WTC11 (cell line): ENCODE measurements at regions not wholly inside any gene's neighbourhood (a gene's known extent, or its start where the extent isn't known, plus 50 kb on each side); places are given as distances from the start of the nearest gene placed in this dataset.

Source experiments
- ATAC-seq: fragments of 200-7000 bp; cut with Tn5 transposase; 2 replicates; pipeline ENCODE4 v1.10.0; 2021; ENCODE audit warnings: mild to moderate bottlenecking, moderate library complexity
- CTCF ChIA-PET: fragments of 300-600 bp; sonication (Branson Sonifier 250); formaldehyde crosslinking; loops from one replicate; lab custom pipeline; 2021; ENCODE audit warnings: antibody characterized with exemption; lab: Charles Lee
- POLR2A ChIA-PET: fragments of 350-600 bp; sonication (Branson Sonifier 250); formaldehyde crosslinking; loops from one replicate; lab custom pipeline; 2021; ENCODE audit warnings: antibody characterized with exemption; lab: Charles Lee
- DNase-seq: peaks from one replicate; pipeline ENCODE4 v3.0.0; 2021; ENCODE audit warnings: low spot score
- H3K27ac Mint-ChIP-seq: 2 replicates; pipeline ENCODE4 v1.8.0; 2021; ENCODE audit warnings: mixed read lengths
- H3K27me3 Mint-ChIP-seq: 2 replicates; pipeline ENCODE4 v1.8.0; 2021; ENCODE audit warnings: low read depth, mild to moderate bottlenecking, moderate library complexity, mixed read lengths
- H3K36me3 Mint-ChIP-seq: 2 replicates; pipeline ENCODE4 v1.8.0; 2021; ENCODE audit warnings: mixed read lengths
- H3K4me1 Mint-ChIP-seq: 2 replicates; pipeline ENCODE4 v1.8.0; 2022; ENCODE audit warnings: mixed read lengths
- H3K4me3 Mint-ChIP-seq: 2 replicates; pipeline ENCODE4 v1.8.0; 2021; ENCODE audit warnings: mild to moderate bottlenecking, moderate library complexity, mixed read lengths
- H3K9me3 Mint-ChIP-seq: 2 replicates; pipeline ENCODE4 v1.8.0; 2021; ENCODE audit warnings: mixed read lengths
- CREM ChIP-seq: sonication (generic); formaldehyde crosslinking; IDR thresholded peaks from 2 replicates; pipeline ENCODE4 v1.8.1; 2022; ENCODE audit warnings: mild to moderate bottlenecking, missing genetic modification reagents, moderate library complexity
- ELF4 ChIP-seq: sonication (generic); formaldehyde crosslinking; IDR thresholded peaks from 2 replicates; pipeline ENCODE4 v1.8.1; 2022; ENCODE audit warnings: low read depth, mild to moderate bottlenecking, moderate library complexity, missing genetic modification reagents
- HMGA2 ChIP-seq: fragments of 250-450 bp; sonication (Bioruptor Pico); IDR thresholded peaks from 2 replicates; pipeline ENCODE4 v1.4.0; 2021; ENCODE audit warnings: mild to moderate bottlenecking, moderate library complexity
- JAZF1 ChIP-seq: fragments of 250-450 bp; sonication (Bioruptor Pico); IDR thresholded peaks from 2 replicates; pipeline ENCODE4 v1.9.0; 2021; ENCODE audit warnings: moderate library complexity, mild to moderate bottlenecking, inconsistent platforms
- MYBL2 ChIP-seq: sonication (generic); formaldehyde crosslinking; IDR thresholded peaks from 2 replicates; pipeline ENCODE4 v1.8.1; 2023; ENCODE audit warnings: mild to moderate bottlenecking, moderate library complexity, missing genetic modification reagents
- NFATC4 ChIP-seq: fragments of 250-450 bp; sonication (Bioruptor Pico); IDR thresholded peaks from 2 replicates; pipeline ENCODE4 v1.9.0; 2021; ENCODE audit warnings: mild to moderate bottlenecking
- NFYB ChIP-seq: sonication (generic); formaldehyde crosslinking; conservative IDR thresholded peaks from 2 replicates; pipeline ENCODE4 v1.8.0; 2022; ENCODE audit warnings: low read depth, missing genetic modification reagents
- NR2C2 ChIP-seq: sonication (generic); formaldehyde crosslinking; IDR thresholded peaks from 2 replicates; pipeline ENCODE4 v1.8.0; 2022; ENCODE audit warnings: mild to moderate bottlenecking, missing genetic modification reagents
- SMAD4 ChIP-seq: sonication (generic); formaldehyde crosslinking; IDR thresholded peaks from 2 replicates; pipeline ENCODE4 v1.8.0; 2022; ENCODE audit warnings: mild to moderate bottlenecking, missing genetic modification reagents
- TF ChIP-seq, protein P1 (sequence below): sonication (generic); formaldehyde crosslinking; IDR thresholded peaks from 2 replicates; pipeline ENCODE4 v1.8.1; 2022; ENCODE audit warnings: low read depth, missing genetic modification reagents, borderline replicate concordance
- TF ChIP-seq, protein P2 (sequence below): sonication (generic); formaldehyde crosslinking; conservative IDR thresholded peaks from 2 replicates; pipeline ENCODE4 v1.8.1; 2022; ENCODE audit warnings: mild to moderate bottlenecking, missing genetic modification reagents
- TF ChIP-seq, protein P3 (sequence below): sonication (generic); formaldehyde crosslinking; IDR thresholded peaks from 2 replicates; pipeline ENCODE4 v1.8.1; 2022; ENCODE audit warnings: mild to moderate bottlenecking, moderate library complexity, missing genetic modification reagents
- TF ChIP-seq, protein P4 (sequence below): fragments of 200-600 bp; IDR thresholded peaks from 2 replicates; pipeline ENCODE4 v1.8.0; 2022; ENCODE audit warnings: antibody characterized with exemption
- TF ChIP-seq, protein P5 (sequence below): sonication (generic); formaldehyde crosslinking; IDR thresholded peaks from 2 replicates; pipeline ENCODE4 v1.8.1; 2023; ENCODE audit warnings: mild to moderate bottlenecking, missing genetic modification reagents, moderate library complexity
- TF ChIP-seq, protein P6 (sequence below): sonication (generic); formaldehyde crosslinking; IDR thresholded peaks from 2 replicates; pipeline ENCODE4 v1.8.0; 2023; ENCODE audit warnings: missing genetic modification reagents, mild to moderate bottlenecking, borderline replicate concordance
- TF ChIP-seq, protein P7 (sequence below): sonication (generic); formaldehyde crosslinking; IDR thresholded peaks from 2 replicates; pipeline ENCODE4 v1.8.0; 2022; ENCODE audit warnings: mild to moderate bottlenecking, missing genetic modification reagents
- TF ChIP-seq, protein P8 (sequence below): sonication (generic); formaldehyde crosslinking; IDR thresholded peaks from 2 replicates; pipeline ENCODE4 v1.8.1; 2023; ENCODE audit warnings: mild to moderate bottlenecking, missing genetic modification reagents
- TF ChIP-seq, protein P9 (sequence below): sonication (generic); formaldehyde crosslinking; IDR thresholded peaks from 2 replicates; pipeline ENCODE4 v1.8.1; 2022; ENCODE audit warnings: mild to moderate bottlenecking, missing genetic modification reagents, moderate library complexity, borderline replicate concordance

DNA sequence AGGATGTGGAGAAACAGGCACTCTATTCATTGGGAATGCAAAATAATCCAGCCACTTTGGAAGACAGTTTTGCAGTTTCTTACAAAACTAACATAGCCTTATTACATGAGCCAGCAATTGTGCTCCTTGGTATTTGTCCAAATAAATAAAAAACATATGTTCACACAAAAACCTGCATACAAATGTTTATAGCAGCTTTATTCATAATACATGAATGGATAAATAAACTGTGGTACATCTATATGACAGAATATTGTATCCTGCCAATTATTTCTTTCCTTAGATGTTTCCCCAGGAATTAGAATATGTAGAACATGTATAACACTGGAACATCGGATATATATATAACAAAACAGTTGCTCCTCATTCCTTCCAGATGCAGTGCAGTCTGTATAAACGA, 57.7 kb upstream of the VEGFC start:
- ChIA-PET CTCF (no interaction called here), POLR2A (no interaction called here)
- H3K4me1 Mint-ChIP-seq: no peaks in the 10 kb centered on the region
- ATAC-seq (no peak), DNase-seq (no peak)
- no peak overlapping the region for H3K27ac Mint-ChIP-seq
- H3K4me3 Mint-ChIP-seq: no peak overlapping the region
- H3K27me3 Mint-ChIP-seq: no peaks in the 10 kb centered on the region
- H3K9me3 Mint-ChIP-seq: peaks cover 8% of the 10 kb centered on the region; the same call in 1 of the 2 replicates
- TF ChIP-seq, protein P1, sequence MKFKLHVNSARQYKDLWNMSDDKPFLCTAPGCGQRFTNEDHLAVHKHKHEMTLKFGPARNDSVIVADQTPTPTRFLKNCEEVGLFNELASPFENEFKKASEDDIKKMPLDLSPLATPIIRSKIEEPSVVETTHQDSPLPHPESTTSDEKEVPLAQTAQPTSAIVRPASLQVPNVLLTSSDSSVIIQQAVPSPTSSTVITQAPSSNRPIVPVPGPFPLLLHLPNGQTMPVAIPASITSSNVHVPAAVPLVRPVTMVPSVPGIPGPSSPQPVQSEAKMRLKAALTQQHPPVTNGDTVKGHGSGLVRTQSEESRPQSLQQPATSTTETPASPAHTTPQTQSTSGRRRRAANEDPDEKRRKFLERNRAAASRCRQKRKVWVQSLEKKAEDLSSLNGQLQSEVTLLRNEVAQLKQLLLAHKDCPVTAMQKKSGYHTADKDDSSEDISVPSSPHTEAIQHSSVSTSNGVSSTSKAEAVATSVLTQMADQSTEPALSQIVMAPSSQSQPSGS (CRISPR knock-in tag): no peak
- TF ChIP-seq, protein P2, sequence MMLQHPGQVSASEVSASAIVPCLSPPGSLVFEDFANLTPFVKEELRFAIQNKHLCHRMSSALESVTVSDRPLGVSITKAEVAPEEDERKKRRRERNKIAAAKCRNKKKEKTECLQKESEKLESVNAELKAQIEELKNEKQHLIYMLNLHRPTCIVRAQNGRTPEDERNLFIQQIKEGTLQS: no peak
- no peak for TF ChIP-seq NFYB
- no peak for TF ChIP-seq MYBL2 (CRISPR knock-in tag)
- TF ChIP-seq, protein P3, sequence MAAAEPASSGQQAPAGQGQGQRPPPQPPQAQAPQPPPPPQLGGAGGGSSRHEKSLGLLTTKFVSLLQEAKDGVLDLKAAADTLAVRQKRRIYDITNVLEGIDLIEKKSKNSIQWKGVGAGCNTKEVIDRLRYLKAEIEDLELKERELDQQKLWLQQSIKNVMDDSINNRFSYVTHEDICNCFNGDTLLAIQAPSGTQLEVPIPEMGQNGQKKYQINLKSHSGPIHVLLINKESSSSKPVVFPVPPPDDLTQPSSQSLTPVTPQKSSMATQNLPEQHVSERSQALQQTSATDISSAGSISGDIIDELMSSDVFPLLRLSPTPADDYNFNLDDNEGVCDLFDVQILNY: no peak
- TF ChIP-seq, all 79 proteins: peak for 0
- no peaks in the 10 kb centered on the region; the same call in 1 of the 2 replicates for H3K36me3 Mint-ChIP-seq

DNA sequence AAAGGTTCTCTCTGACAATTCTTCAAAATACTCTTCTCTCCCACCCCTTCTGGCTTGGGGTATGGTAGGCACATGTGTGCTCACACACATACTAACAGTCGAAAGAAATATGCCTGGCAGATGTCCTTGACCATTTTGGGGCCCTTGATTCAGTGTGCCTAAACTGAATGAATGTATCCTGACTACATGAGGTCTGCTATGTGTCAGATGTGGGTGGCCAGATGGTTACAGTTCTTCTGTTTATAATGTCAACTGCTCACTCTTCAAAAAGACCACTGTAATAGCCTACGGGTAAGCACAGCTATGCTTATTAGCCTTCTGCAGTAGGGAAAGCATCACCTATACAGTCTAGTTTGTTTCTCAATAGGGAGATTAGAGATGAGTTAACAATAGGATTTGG, 63.7 kb upstream of the VEGFC start:
- CTCF ChIA-PET: no interaction called here
- no peak for DNase-seq
- H3K4me1 Mint-ChIP-seq: no peaks in the 10 kb centered on the region
- TF ChIP-seq NFATC4 (CRISPR knock-in tag): no peak
- TF ChIP-seq, protein P4, sequence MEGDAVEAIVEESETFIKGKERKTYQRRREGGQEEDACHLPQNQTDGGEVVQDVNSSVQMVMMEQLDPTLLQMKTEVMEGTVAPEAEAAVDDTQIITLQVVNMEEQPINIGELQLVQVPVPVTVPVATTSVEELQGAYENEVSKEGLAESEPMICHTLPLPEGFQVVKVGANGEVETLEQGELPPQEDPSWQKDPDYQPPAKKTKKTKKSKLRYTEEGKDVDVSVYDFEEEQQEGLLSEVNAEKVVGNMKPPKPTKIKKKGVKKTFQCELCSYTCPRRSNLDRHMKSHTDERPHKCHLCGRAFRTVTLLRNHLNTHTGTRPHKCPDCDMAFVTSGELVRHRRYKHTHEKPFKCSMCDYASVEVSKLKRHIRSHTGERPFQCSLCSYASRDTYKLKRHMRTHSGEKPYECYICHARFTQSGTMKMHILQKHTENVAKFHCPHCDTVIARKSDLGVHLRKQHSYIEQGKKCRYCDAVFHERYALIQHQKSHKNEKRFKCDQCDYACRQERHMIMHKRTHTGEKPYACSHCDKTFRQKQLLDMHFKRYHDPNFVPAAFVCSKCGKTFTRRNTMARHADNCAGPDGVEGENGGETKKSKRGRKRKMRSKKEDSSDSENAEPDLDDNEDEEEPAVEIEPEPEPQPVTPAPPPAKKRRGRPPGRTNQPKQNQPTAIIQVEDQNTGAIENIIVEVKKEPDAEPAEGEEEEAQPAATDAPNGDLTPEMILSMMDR: no peak
- no peak for TF ChIP-seq CREM (CRISPR knock-in tag)
- no peak for TF ChIP-seq HMGA2 (CRISPR knock-in tag)
- no peak for TF ChIP-seq JAZF1 (CRISPR knock-in tag)
- no peaks in the 10 kb centered on the region for H3K27me3 Mint-ChIP-seq
- no peak overlapping the region for H3K4me3 Mint-ChIP-seq
- H3K36me3 Mint-ChIP-seq: no peaks in the 10 kb centered on the region; the same call in 1 of the 2 replicates
- ATAC-seq: no peak
- no peak overlapping the region for H3K27ac Mint-ChIP-seq
- H3K9me3 Mint-ChIP-seq: peaks cover 14% of the 10 kb centered on the region
- POLR2A ChIA-PET: no interaction called here

DNA sequence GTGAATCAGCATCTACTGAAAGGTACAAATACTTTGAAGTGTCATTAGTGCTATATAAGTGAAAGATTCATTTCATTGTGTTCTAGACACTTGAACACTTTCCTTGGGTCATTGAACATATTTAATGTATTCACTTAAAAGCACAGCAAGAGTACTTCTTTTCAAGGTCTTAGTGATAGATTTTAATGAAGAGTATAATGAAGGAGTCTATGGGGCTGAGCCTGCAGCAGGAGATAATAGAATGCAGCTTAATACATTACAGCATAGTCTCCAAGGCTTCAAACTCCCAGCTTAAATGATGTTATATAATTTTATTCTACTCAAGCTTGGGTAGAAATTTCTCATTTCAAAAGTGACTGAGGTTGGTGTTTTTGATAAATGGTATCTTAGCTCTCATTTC, 66.1 kb upstream of the VEGFC start:
- CTCF ChIA-PET: no interaction called here
- no peak overlapping the region for H3K4me3 Mint-ChIP-seq
- TF ChIP-seq SMAD4 (CRISPR knock-in tag) (no peak), NR2C2 (no peak), ELF4 (CRISPR knock-in tag) (no peak)
- TF ChIP-seq, protein P5, sequence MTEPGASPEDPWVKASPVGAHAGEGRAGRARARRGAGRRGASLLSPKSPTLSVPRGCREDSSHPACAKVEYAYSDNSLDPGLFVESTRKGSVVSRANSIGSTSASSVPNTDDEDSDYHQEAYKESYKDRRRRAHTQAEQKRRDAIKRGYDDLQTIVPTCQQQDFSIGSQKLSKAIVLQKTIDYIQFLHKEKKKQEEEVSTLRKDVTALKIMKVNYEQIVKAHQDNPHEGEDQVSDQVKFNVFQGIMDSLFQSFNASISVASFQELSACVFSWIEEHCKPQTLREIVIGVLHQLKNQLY: no peak
- TF ChIP-seq, protein P6, sequence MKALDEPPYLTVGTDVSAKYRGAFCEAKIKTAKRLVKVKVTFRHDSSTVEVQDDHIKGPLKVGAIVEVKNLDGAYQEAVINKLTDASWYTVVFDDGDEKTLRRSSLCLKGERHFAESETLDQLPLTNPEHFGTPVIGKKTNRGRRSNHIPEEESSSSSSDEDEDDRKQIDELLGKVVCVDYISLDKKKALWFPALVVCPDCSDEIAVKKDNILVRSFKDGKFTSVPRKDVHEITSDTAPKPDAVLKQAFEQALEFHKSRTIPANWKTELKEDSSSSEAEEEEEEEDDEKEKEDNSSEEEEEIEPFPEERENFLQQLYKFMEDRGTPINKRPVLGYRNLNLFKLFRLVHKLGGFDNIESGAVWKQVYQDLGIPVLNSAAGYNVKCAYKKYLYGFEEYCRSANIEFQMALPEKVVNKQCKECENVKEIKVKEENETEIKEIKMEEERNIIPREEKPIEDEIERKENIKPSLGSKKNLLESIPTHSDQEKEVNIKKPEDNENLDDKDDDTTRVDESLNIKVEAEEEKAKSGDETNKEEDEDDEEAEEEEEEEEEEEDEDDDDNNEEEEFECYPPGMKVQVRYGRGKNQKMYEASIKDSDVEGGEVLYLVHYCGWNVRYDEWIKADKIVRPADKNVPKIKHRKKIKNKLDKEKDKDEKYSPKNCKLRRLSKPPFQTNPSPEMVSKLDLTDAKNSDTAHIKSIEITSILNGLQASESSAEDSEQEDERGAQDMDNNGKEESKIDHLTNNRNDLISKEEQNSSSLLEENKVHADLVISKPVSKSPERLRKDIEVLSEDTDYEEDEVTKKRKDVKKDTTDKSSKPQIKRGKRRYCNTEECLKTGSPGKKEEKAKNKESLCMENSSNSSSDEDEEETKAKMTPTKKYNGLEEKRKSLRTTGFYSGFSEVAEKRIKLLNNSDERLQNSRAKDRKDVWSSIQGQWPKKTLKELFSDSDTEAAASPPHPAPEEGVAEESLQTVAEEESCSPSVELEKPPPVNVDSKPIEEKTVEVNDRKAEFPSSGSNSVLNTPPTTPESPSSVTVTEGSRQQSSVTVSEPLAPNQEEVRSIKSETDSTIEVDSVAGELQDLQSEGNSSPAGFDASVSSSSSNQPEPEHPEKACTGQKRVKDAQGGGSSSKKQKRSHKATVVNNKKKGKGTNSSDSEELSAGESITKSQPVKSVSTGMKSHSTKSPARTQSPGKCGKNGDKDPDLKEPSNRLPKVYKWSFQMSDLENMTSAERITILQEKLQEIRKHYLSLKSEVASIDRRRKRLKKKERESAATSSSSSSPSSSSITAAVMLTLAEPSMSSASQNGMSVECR: no peak
- TF ChIP-seq, protein P7, sequence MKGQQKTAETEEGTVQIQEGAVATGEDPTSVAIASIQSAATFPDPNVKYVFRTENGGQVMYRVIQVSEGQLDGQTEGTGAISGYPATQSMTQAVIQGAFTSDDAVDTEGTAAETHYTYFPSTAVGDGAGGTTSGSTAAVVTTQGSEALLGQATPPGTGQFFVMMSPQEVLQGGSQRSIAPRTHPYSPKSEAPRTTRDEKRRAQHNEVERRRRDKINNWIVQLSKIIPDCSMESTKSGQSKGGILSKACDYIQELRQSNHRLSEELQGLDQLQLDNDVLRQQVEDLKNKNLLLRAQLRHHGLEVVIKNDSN (CRISPR knock-in tag): no peak
- TF ChIP-seq, protein P8, sequence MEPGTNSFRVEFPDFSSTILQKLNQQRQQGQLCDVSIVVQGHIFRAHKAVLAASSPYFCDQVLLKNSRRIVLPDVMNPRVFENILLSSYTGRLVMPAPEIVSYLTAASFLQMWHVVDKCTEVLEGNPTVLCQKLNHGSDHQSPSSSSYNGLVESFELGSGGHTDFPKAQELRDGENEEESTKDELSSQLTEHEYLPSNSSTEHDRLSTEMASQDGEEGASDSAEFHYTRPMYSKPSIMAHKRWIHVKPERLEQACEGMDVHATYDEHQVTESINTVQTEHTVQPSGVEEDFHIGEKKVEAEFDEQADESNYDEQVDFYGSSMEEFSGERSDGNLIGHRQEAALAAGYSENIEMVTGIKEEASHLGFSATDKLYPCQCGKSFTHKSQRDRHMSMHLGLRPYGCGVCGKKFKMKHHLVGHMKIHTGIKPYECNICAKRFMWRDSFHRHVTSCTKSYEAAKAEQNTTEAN (CRISPR knock-in tag): no peak
- TF ChIP-seq, protein P9, sequence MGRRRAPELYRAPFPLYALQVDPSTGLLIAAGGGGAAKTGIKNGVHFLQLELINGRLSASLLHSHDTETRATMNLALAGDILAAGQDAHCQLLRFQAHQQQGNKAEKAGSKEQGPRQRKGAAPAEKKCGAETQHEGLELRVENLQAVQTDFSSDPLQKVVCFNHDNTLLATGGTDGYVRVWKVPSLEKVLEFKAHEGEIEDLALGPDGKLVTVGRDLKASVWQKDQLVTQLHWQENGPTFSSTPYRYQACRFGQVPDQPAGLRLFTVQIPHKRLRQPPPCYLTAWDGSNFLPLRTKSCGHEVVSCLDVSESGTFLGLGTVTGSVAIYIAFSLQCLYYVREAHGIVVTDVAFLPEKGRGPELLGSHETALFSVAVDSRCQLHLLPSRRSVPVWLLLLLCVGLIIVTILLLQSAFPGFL (CRISPR knock-in tag): no peak
- H3K36me3 Mint-ChIP-seq: no peaks in the 10 kb centered on the region
- DNase-seq: no peak
- H3K9me3 Mint-ChIP-seq: peaks cover 7% of the 10 kb centered on the region; the same call in 1 of the 2 replicates
- no peaks in the 10 kb centered on the region for H3K27me3 Mint-ChIP-seq
- no peaks in the 10 kb centered on the region for H3K4me1 Mint-ChIP-seq
- POLR2A ChIA-PET: no interaction called here
- no peak overlapping the region for H3K27ac Mint-ChIP-seq
- no peak for ATAC-seq
